ENCODE measurements at regions not wholly inside any gene's neighbourhood (a gene's known extent, or its start where the extent isn't known, plus 50 kb on each side); places are given as distances from the start of the nearest gene placed in this dataset.

DNA sequence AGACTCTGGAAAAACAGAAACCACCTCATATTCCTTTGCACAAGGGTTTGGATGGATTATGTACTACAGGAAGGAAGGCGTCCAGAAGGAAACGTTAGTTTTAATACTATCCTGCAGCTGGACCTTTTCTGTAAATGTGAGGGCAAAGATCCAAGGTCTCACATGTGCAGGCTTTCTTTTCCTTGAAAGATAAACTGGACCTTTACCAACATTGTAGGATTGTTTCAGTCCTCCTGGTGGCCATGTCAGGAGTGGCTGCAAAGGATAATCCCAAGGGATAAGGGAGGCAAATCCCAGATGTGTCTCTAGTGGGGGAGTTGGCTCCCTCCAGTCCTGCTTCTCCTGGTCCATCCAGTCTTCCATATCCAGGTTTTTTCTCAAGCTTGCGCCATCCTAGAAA is 397.5 kb downstream of the HTR1A start:
- TF ChIP-seq, protein P1, sequence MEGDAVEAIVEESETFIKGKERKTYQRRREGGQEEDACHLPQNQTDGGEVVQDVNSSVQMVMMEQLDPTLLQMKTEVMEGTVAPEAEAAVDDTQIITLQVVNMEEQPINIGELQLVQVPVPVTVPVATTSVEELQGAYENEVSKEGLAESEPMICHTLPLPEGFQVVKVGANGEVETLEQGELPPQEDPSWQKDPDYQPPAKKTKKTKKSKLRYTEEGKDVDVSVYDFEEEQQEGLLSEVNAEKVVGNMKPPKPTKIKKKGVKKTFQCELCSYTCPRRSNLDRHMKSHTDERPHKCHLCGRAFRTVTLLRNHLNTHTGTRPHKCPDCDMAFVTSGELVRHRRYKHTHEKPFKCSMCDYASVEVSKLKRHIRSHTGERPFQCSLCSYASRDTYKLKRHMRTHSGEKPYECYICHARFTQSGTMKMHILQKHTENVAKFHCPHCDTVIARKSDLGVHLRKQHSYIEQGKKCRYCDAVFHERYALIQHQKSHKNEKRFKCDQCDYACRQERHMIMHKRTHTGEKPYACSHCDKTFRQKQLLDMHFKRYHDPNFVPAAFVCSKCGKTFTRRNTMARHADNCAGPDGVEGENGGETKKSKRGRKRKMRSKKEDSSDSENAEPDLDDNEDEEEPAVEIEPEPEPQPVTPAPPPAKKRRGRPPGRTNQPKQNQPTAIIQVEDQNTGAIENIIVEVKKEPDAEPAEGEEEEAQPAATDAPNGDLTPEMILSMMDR (IDR thresholded peaks at IDR 0.05): no peak
- Mint-ChIP-seq H3K36me3 (ENCODE audit: low read depth) (no peaks in the 10 kb centered on the region), H3K9me3 (peaks cover 36% of the 10 kb centered on the region), H3K27ac (no peak overlapping the region), H3K4me3 (no peak overlapping the region), H3K4me1 (ENCODE audit: low read depth) (no peaks in the 10 kb centered on the region), H3K27me3 (ENCODE audit: insufficient read depth) (no peaks in the 10 kb centered on the region)
- no peak for DNase-seq

DNA sequence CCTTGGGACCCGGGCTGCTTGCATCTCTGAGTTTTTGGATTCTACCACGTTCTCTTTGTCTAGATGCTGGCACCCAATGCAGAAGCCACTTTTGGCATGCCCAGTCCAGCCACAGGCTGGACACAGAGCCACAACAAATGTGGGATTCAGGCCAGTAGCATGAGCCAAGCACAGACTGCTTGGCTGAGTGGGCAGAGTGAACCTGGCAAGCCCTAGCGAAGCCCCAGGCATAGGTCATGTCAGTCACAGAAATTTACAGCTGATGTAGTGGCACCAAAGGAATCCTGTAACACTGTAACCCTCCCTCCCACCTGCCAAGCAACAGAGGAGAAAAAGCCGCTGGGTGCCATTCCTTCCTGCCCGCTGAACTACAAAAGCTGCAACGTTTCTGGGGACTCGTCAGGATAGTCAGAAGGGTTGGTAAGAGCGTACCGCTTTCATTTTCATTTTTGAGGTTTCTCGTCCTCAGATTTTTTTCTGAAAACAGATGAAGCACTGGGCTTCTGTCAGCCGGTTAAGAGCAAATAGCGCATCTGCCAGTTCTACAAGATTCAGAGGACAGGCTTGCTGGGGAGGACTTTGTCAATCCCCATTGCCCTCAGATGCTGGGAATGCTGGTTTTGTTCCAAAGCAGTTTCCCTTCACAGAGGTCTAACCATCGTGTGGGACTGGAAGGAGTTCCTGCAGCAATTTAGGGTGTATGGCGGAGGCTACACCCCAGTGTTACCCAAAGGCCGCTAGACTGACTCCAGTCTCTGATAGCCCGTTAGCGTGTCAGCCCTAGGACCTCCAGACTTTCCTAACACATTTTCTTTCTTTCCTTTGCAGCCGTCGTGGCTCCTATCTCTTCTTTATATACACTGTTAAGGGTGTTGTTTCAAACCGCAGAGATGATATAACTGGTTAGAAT is 399.0 kb downstream of the HTR1A start:
- Mint-ChIP-seq H3K4me3 (no peak overlapping the region), H3K36me3 (ENCODE audit: low read depth) (no peaks in the 10 kb centered on the region), H3K27me3 (ENCODE audit: insufficient read depth) (no peaks in the 10 kb centered on the region), H3K4me1 (ENCODE audit: low read depth) (no peaks in the 10 kb centered on the region), H3K27ac (no peak overlapping the region), H3K9me3 (peaks cover 36% of the 10 kb centered on the region)
- no peak for DNase-seq
- TF ChIP-seq, protein P1 (IDR thresholded peaks at IDR 0.05): no peak

DNA sequence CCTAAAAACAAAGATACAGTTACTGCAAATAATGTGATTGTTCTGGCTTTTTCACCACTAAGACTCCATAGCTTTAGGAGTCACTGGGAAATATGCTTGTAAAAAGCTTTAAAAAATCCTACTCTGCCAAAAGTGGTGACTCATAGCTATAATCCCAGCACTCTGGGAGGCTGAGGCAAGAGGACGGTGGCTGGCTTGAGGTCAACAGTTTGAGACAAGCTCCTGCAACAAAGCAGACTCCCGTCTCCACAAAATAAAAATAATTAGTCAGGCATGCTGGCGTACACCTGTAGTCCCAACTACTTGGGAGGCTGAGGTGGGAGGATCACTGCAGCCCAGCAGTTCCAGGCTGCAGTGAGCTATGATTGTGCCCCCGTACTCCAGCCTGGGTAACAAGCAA is 406.4 kb downstream of the HTR1A start:
- Mint-ChIP-seq H3K4me3 (no peak overlapping the region), H3K27me3 (ENCODE audit: insufficient read depth) (no peaks in the 10 kb centered on the region), H3K4me1 (ENCODE audit: low read depth) (no peaks in the 10 kb centered on the region), H3K9me3 (peaks cover 29% of the 10 kb centered on the region), H3K36me3 (ENCODE audit: low read depth) (no peaks in the 10 kb centered on the region), H3K27ac (no peak overlapping the region)
- DNase-seq: no peak
- TF ChIP-seq, protein P1 (IDR thresholded peaks at IDR 0.05): no peak

DNA sequence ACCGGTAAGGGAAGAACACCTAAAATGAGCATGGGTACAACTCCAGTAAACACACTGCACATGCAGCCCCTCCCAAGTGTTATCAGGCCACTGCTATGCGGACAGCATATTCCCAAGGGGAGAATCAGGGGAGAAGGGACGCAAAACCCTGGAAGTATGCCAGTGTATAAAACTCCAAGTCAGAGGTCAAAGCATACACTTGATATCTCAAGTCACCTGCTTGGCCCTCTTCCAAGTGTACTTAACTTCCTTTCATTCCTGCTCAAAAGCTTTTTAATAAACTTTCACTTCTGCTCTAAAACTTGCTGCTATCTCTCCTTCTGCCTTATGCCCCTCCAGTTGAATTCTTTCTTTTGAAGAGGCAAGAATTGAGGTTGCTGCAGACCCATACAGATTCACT is 408.1 kb downstream of the HTR1A start:
- Mint-ChIP-seq H3K36me3 (ENCODE audit: low read depth) (no peaks in the 10 kb centered on the region), H3K9me3 (peaks cover 17% of the 10 kb centered on the region), H3K27ac (no peak overlapping the region), H3K4me3 (no peak overlapping the region), H3K4me1 (ENCODE audit: low read depth) (no peaks in the 10 kb centered on the region), H3K27me3 (ENCODE audit: insufficient read depth) (no peaks in the 10 kb centered on the region)
- TF ChIP-seq, protein P1 (IDR thresholded peaks at IDR 0.05): no peak
- DNase-seq: no peak

DNA sequence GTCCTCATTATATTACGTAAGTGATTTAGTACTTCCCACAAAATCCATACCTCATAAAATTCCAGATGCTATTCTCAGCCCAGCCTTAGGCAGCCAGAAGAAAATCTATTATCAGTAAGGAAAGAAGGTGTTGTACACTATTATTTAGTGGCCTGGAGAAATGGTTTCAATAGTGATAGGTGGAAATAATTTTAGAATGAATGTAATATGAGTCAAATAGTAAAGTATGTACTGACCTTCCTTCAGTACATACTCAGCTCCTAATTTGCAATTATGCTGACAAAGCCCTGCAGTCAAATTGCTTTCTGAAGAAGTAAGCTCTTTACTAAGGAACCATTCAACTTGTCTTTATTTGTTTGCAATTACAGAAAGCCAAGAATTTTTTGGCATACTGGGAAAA is 409.2 kb downstream of the HTR1A start:
- H3K4me1 Mint-ChIP-seq (ENCODE audit: low read depth): no peaks in the 10 kb centered on the region
- no peak overlapping the region for H3K27ac Mint-ChIP-seq
- H3K9me3 Mint-ChIP-seq: peaks cover 17% of the 10 kb centered on the region
- TF ChIP-seq, protein P1 (IDR thresholded peaks at IDR 0.05): no peak
- H3K4me3 Mint-ChIP-seq: no peak overlapping the region
- H3K27me3 Mint-ChIP-seq (ENCODE audit: insufficient read depth): no peaks in the 10 kb centered on the region
- DNase-seq: no peak
- no peaks in the 10 kb centered on the region for H3K36me3 Mint-ChIP-seq (ENCODE audit: low read depth)
